H1 (cell line): ENCODE measurements at regions not wholly inside any gene's neighbourhood (a gene's known extent, or its start where the extent isn't known, plus 50 kb on each side); places are given as distances from the start of the nearest gene placed in this dataset.

ENCODE experiments used
- CTCF ChIA-PET: fragments of 300-600 bp; sonication (Branson Sonifier 250); formaldehyde crosslinking; loops from one replicate; lab custom pipeline; 2021; ENCODE audit not compliant: partially characterized antibody; lab: Charles Lee
- POLR2A ChIA-PET: fragments of 300-600 bp; sonication (Branson Sonifier 250); formaldehyde crosslinking; loops from one replicate; lab custom pipeline; 2021; ENCODE audit warnings: inconsistent platforms; ENCODE audit not compliant: partially characterized antibody; lab: Charles Lee
- DNase-seq, 2 experiments: peaks; one replicate each; pipeline versions ENCODE4 v3.0.0 to v3.0.0-alpha.2; 2010 to 2022; ENCODE audit warnings: low spot score in 2 of 2, low read depth in 1 of 2, mixed read lengths in 1 of 2
- FAIRE-seq: peaks from 2 replicates; lab custom pipeline; 2011; peaks lifted over from hg19 to GRCh38; lab: Jason Lieb, UNC
- H2AFZ ChIP-seq: 2 replicates; pipeline ENCODE4 v1.8.1; 2012; ENCODE audit warnings: low read length, inconsistent platforms
- H2AK5ac ChIP-seq: 2 replicates; pipeline ENCODE4 v1.6.1; 2013; ENCODE audit warnings: low read depth, low read length
- H2BK120ac ChIP-seq: replicated peaks from 2 replicates; pipeline ENCODE3; 2013; ENCODE audit warnings: low read depth, low read length, inconsistent platforms
- H2BK12ac ChIP-seq: 2 replicates; pipeline ENCODE4 v1.6.1; 2013; ENCODE audit warnings: low read depth, low read length
- H2BK15ac ChIP-seq: 2 replicates; pipeline ENCODE4 v1.6.1; 2013; ENCODE audit warnings: low read length
- H2BK20ac ChIP-seq: 2 replicates; pipeline ENCODE4 v1.6.1; 2013; ENCODE audit warnings: low read length
- H2BK5ac ChIP-seq: 2 replicates; pipeline ENCODE4 v1.6.1; 2013; ENCODE audit warnings: low read depth, low read length
- H3K14ac ChIP-seq: 2 replicates; pipeline ENCODE4 v1.6.1; 2013; ENCODE audit warnings: inconsistent platforms; ENCODE audit not compliant: insufficient read length
- H3K18ac ChIP-seq: 2 replicates; pipeline ENCODE4 v1.6.1; 2013; ENCODE audit warnings: low read length; ENCODE audit errors: extremely low read depth
- H3K23ac ChIP-seq: 2 replicates; pipeline ENCODE4 v1.6.1; 2013; ENCODE audit warnings: inconsistent platforms; ENCODE audit not compliant: insufficient read length
- H3K23me2 ChIP-seq: 2 replicates; pipeline ENCODE4 v1.6.1; 2013; ENCODE audit warnings: low read depth, low read length
- H3K27ac ChIP-seq: 2 replicates; pipeline ENCODE4 v1.6.1; 2011; ENCODE audit warnings: low read depth, low read length, inconsistent platforms
- H3K27me3 ChIP-seq, 4 experiments: replicated peaks in 1 of 4; 1 replicate in 1 of 4; 2 replicates in 3 of 4; pipeline versions ENCODE4 v1.6.1 to v1.8.1; 2011 to 2013; ENCODE audit warnings: low read length in 3 of 4, mild to moderate bottlenecking in 3 of 4, inconsistent platforms in 2 of 4, mixed read lengths in 2 of 4, moderate library complexity in 1 of 4; ENCODE audit not compliant: control insufficient read depth in 3 of 4, insufficient read depth in 3 of 4; ENCODE audit errors: extremely low read depth in 1 of 4
- H3K36me3 ChIP-seq, 4 experiments: 2 replicates each; pipeline versions ENCODE4 v1.6.1 to v1.8.1; 2011 to 2013; ENCODE audit warnings: mild to moderate bottlenecking in 4 of 4, low read length in 3 of 4, moderate library complexity in 2 of 4, control low read depth in 1 of 4, inconsistent platforms in 1 of 4; ENCODE audit not compliant: insufficient read depth in 4 of 4, control insufficient read depth in 2 of 4
- H3K4ac ChIP-seq: replicated peaks from 2 replicates; pipeline ENCODE3; 2013; ENCODE audit warnings: low read length, low read depth, mixed read lengths, inconsistent platforms; ENCODE audit not compliant: insufficient read length
- H3K4me1 ChIP-seq, 4 experiments: replicated peaks in 1 of 4; 1 replicate in 1 of 4; 2 replicates in 3 of 4; pipeline versions ENCODE4 v1.6.1 to v1.8.1; 2011 to 2013; ENCODE audit warnings: low read length in 3 of 4, inconsistent platforms in 2 of 4, mixed read lengths in 1 of 4; ENCODE audit not compliant: insufficient read depth in 4 of 4, control insufficient read depth in 3 of 4
- H3K4me2 ChIP-seq, 2 experiments: 2 replicates each; pipeline versions ENCODE4 v1.6.1 to v1.8.1; 2011 to 2013; ENCODE audit warnings: low read depth in 2 of 2, low read length in 2 of 2, control low read depth in 1 of 2, inconsistent platforms in 1 of 2, mild to moderate bottlenecking in 1 of 2; ENCODE audit not compliant: insufficient read depth in 1 of 2
- H3K4me3 ChIP-seq, 4 experiments: fragments of 200-600, 300-600 bp in 1 of 4; sonication (generic), shearing (Covaris generic), sonication (Bioruptor Twin) in 1 of 4; 2 replicates each; pipeline versions ENCODE4 v1.5.1 to v1.8.1; 2011 to 2016; ENCODE audit warnings: low read length in 4 of 4, low read depth in 3 of 4, control low read depth in 2 of 4, inconsistent platforms in 2 of 4, mild to moderate bottlenecking in 2 of 4, mixed read lengths in 1 of 4, moderate library complexity in 1 of 4; ENCODE audit not compliant: insufficient read depth in 2 of 4; ENCODE audit errors: extremely low read depth in 1 of 4
- H3K56ac ChIP-seq: replicated peaks from 2 replicates; pipeline ENCODE3; 2013; ENCODE audit warnings: low read depth, mild to moderate bottlenecking, mixed read lengths, low read length, inconsistent platforms; ENCODE audit not compliant: insufficient read length
- H3K79me1 ChIP-seq: 2 replicates; pipeline ENCODE4 v1.6.1; 2013; ENCODE audit warnings: low read depth, low read length, control low read depth
- H3K79me2 ChIP-seq, 2 experiments: 2 replicates each; pipeline versions ENCODE4 v1.6.1 to v1.8.1; 2012 to 2013; ENCODE audit warnings: low read length in 2 of 2, mild to moderate bottlenecking in 2 of 2, inconsistent platforms in 1 of 2; ENCODE audit not compliant: insufficient read depth in 2 of 2, control insufficient read depth in 1 of 2
- H3K9ac ChIP-seq, 4 experiments: replicated peaks in 1 of 4; 1 replicate in 1 of 4; 2 replicates in 3 of 4; pipeline versions ENCODE4 v1.6.1 to v1.8.1; 2011 to 2013; ENCODE audit warnings: low read depth in 3 of 4, low read length in 3 of 4, control low read depth in 2 of 4, mild to moderate bottlenecking in 2 of 4, moderate library complexity in 2 of 4, inconsistent platforms in 1 of 4; ENCODE audit errors: extremely low read depth in 1 of 4
- H3K9me3 ChIP-seq, 2 experiments: 2 replicates each; pipeline versions ENCODE4 v1.6.1 to v1.8.1; 2012 to 2013; ENCODE audit warnings: mild to moderate bottlenecking in 2 of 2, moderate library complexity in 2 of 2, control low read depth in 1 of 2, inconsistent platforms in 1 of 2, low read depth in 1 of 2, low read length in 1 of 2, mixed read lengths in 1 of 2; ENCODE audit not compliant: insufficient read depth in 2 of 2
- H4K20me1 ChIP-seq, 2 experiments: replicated peaks in 1 of 2; 2 replicates each; pipeline versions ENCODE3 to v1.8.1; 2011 to 2013; ENCODE audit warnings: inconsistent platforms in 2 of 2, low read length in 2 of 2, mild to moderate bottlenecking in 1 of 2; ENCODE audit not compliant: insufficient read depth in 2 of 2, control insufficient read depth in 1 of 2
- H4K5ac ChIP-seq: 2 replicates; pipeline ENCODE4 v1.6.1; 2013; ENCODE audit warnings: low read length, low read depth, mixed read lengths, inconsistent platforms; ENCODE audit not compliant: insufficient read length
- H4K8ac ChIP-seq: 2 replicates; pipeline ENCODE4 v1.8.0; 2013; ENCODE audit warnings: mild to moderate bottlenecking, moderate library complexity, low read length, inconsistent platforms; ENCODE audit not compliant: insufficient read depth; ENCODE audit errors: extremely low read depth
- H4K91ac ChIP-seq: replicated peaks from 2 replicates; pipeline ENCODE3; 2013; ENCODE audit warnings: low read length, mixed read lengths, inconsistent platforms; ENCODE audit not compliant: insufficient read length
- ASH2L ChIP-seq: fragments of 200-600, 300-600 bp; sonication (generic); IDR thresholded peaks from one replicate; pipeline ENCODE4 v1.7.1; 2017; ENCODE audit warnings: low read length
- HDAC2 ChIP-seq, 2 experiments: fragments of 300-600 bp in 1 of 2; sonication (generic) in 1 of 2; IDR thresholded peaks; 2 replicates each; pipeline ENCODE4 v1.6.1; 2011 to 2012; ENCODE audit warnings: low read depth in 2 of 2, low read length in 2 of 2, mild to moderate bottlenecking in 2 of 2, moderate library complexity in 2 of 2, borderline replicate concordance in 1 of 2, inconsistent platforms in 1 of 2
- RXRA ChIP-seq: IDR thresholded peaks from 2 replicates; pipeline ENCODE4 v1.6.1; 2011; ENCODE audit warnings: low read depth, mild to moderate bottlenecking, low read length, moderate library complexity; ENCODE audit not compliant: insufficient read depth
- SIRT6 ChIP-seq: IDR thresholded peaks from one replicate; pipeline ENCODE4 v1.7.1; 2012; ENCODE audit warnings: low read length, inconsistent platforms
- WGBS, 2 experiments: shearing (Covaris generic) in 1 of 2; methylation state at CpG; one replicate each; pipeline versions ENCODE4 v1.1.6 to v1.1.7; 2013 to 2015; ENCODE audit warnings: low lambda C conversion rate in 2 of 2, mixed read lengths in 2 of 2, inconsistent platforms in 1 of 2, low coverage in 1 of 2, missing lambda C conversion rate in 1 of 2; ENCODE audit not compliant: insufficient replicate concordance in 2 of 2, insufficient coverage in 1 of 2, insufficient read length in 1 of 2; ENCODE audit errors: extremely low coverage in 1 of 2, missing lambda C conversion rate in 1 of 2; 5-methylcytosine and 5-hydroxymethylcytosine counted together

DNA sequence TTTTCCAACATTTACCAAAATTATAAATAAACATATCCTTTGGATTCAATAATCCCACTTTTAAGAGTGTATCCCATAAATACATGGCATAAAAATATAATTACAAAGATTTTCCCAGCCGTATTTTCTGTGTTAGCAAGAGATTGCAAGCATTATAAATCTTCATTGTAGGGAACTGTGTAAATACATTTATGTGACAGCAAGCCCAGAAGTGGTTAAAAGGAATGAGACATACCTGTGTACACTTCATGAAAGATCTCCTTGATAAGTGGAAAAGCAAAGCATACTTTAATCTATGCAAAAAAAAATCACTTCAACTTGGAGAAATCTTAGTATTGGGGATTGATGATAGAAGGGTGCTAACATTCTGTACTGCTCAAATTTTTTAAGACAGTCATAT lies 173.1 kb downstream of the GASK1B start:
- Histone ChIP-seq H3K14ac (no peak overlapping the region), H2BK20ac (no peak overlapping the region), H2BK15ac (no peak overlapping the region), H3K56ac (no peak overlapping the region), H4K5ac (no peak overlapping the region), H2AK5ac (no peak overlapping the region), H2BK120ac (no peak overlapping the region), H2BK12ac (no peak overlapping the region), H3K27me3 (no peaks in the 10 kb centered on the region), H3K36me3 (no peaks in the 10 kb centered on the region), H3K23me2 (no peaks in the 10 kb centered on the region), H3K9ac (no peak overlapping the region), H4K20me1 (no peaks in the 10 kb centered on the region), H3K4ac (no peak overlapping the region), H3K23ac (no peak overlapping the region), H2AFZ (no peak overlapping the region), H3K27ac (no peak overlapping the region), H3K4me2 (no peak overlapping the region), H3K9me3 (no peaks in the 10 kb centered on the region), H3K79me2 (no peaks in the 10 kb centered on the region), H2BK5ac (no peak overlapping the region), H4K91ac (no peak overlapping the region), H3K4me1 (no peaks in the 10 kb centered on the region), H3K18ac (no peak overlapping the region), H4K8ac (no peak overlapping the region), H3K4me3 (no peak overlapping the region), H3K79me1 (no peaks in the 10 kb centered on the region)
- DNase-seq: no peak
- POLR2A ChIA-PET: no interaction called here
- FAIRE-seq: no peak
- CTCF ChIA-PET: no interaction called here
- TF ChIP-seq HDAC2 (IDR thresholded peaks at IDR 0.05; ENCODE audit: borderline replicate concordance in 1 of 2, low read depth in 2 of 2, low read length in 2 of 2) (no peak), RXRA (no peak), SIRT6 (no peak), ASH2L (no peak)
- 100% methylated on average over 1 of the region's 1 CpG; no CpG with 5 or more reads in 1 of the 2 experiments for WGBS, 2 experiments
